HEK293 (cell line): ENCODE measurements at regions not wholly inside any gene's neighbourhood (a gene's known extent, or its start where the extent isn't known, plus 50 kb on each side); places are given as distances from the start of the nearest gene placed in this dataset.

ENCODE experiments used
- ATF2 ChIP-seq: fragments of 450-650 bp; formaldehyde crosslinking; IDR thresholded peaks from 2 replicates; pipeline ENCODE4 v1.5.1; 2016; ENCODE audit warnings: missing biosample characterization, missing genetic modification characterization, low read depth
- CTCF ChIP-seq: fragments of 450-650 bp; formaldehyde crosslinking; IDR thresholded peaks from 2 replicates; pipeline ENCODE4 v1.5.1; 2016; ENCODE audit warnings: missing biosample characterization, missing genetic modification characterization
- GLIS2 ChIP-seq: fragments of 450-650 bp; formaldehyde crosslinking; IDR thresholded peaks from 2 replicates; pipeline ENCODE4 v1.5.1; 2016; ENCODE audit warnings: missing biosample characterization, missing genetic modification characterization
- PRDM10 ChIP-seq: fragments of 450-650 bp; formaldehyde crosslinking; IDR thresholded peaks from 2 replicates; pipeline ENCODE4 v1.5.1; 2016; ENCODE audit warnings: missing biosample characterization, missing genetic modification characterization
- RBAK ChIP-seq: fragments of 450-650 bp; formaldehyde crosslinking; IDR thresholded peaks from 2 replicates; pipeline ENCODE4 v1.5.1; 2016; ENCODE audit warnings: missing biosample characterization, missing genetic modification characterization
- YY1 ChIP-seq: fragments of 450-650 bp; formaldehyde crosslinking; IDR thresholded peaks from 2 replicates; pipeline ENCODE4 v1.5.1; 2018; ENCODE audit warnings: missing biosample characterization, missing genetic modification characterization
- ZFP41 ChIP-seq: fragments of 450-650 bp; formaldehyde crosslinking; IDR thresholded peaks from 2 replicates; pipeline ENCODE4 v1.5.1; 2016; ENCODE audit warnings: missing biosample characterization, missing genetic modification characterization, borderline replicate concordance
- ZNF324 ChIP-seq: fragments of 450-650 bp; formaldehyde crosslinking; IDR thresholded peaks from 2 replicates; pipeline ENCODE4 v1.5.1; 2016; ENCODE audit warnings: missing biosample characterization, missing genetic modification characterization
- ZNF791 ChIP-seq: fragments of 450-650 bp; formaldehyde crosslinking; IDR thresholded peaks from 2 replicates; pipeline ENCODE4 v1.5.1; 2016; ENCODE audit warnings: missing biosample characterization, missing genetic modification characterization
- ZNF830 ChIP-seq: fragments of 450-650 bp; IDR thresholded peaks from 2 replicates; pipeline ENCODE4 v1.5.0; 2018; ENCODE audit warnings: missing biosample characterization, missing genetic modification characterization, low read depth, mild to moderate bottlenecking, moderate library complexity
- TF ChIP-seq, protein P1 (sequence below): fragments of 450-650 bp; formaldehyde crosslinking; IDR thresholded peaks from 2 replicates; pipeline ENCODE4 v1.5.1; 2016; ENCODE audit warnings: missing biosample characterization, missing genetic modification characterization
- TF ChIP-seq, protein P2 (sequence below): fragments of 450-650 bp; formaldehyde crosslinking; IDR thresholded peaks from 2 replicates; pipeline ENCODE4 v1.5.1; 2017; ENCODE audit warnings: missing biosample characterization, mild to moderate bottlenecking, missing genetic modification characterization, moderate library complexity
- TF ChIP-seq, protein P3 (sequence below): fragments of 450-650 bp; formaldehyde crosslinking; IDR thresholded peaks from 2 replicates; pipeline ENCODE4 v1.5.1; 2016; ENCODE audit warnings: missing biosample characterization, missing genetic modification characterization

DNA sequence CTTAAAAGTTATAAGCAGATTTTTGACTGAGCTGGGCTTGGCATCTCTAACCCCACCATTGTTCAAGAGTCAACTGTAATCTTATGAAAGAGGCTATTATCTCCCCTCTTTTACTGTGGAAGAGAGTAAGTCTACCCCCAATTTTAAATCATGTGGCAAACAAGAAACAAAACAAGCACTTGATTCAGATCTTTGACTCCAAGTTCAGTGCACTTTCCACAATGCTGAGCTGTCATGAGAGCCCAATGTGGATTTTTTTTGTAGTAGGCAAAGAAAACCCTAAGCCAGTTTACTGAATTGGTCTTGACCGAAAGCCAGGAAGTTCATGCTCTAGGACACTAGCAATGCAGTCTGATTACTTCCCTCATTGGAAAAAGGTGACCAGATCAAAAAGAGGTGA lies 306.2 kb downstream of the GALC start:
- TF ChIP-seq CTCF (tag by site-specific recombination), result no peak
- no peak for TF ChIP-seq YY1
- TF ChIP-seq, protein P1, sequence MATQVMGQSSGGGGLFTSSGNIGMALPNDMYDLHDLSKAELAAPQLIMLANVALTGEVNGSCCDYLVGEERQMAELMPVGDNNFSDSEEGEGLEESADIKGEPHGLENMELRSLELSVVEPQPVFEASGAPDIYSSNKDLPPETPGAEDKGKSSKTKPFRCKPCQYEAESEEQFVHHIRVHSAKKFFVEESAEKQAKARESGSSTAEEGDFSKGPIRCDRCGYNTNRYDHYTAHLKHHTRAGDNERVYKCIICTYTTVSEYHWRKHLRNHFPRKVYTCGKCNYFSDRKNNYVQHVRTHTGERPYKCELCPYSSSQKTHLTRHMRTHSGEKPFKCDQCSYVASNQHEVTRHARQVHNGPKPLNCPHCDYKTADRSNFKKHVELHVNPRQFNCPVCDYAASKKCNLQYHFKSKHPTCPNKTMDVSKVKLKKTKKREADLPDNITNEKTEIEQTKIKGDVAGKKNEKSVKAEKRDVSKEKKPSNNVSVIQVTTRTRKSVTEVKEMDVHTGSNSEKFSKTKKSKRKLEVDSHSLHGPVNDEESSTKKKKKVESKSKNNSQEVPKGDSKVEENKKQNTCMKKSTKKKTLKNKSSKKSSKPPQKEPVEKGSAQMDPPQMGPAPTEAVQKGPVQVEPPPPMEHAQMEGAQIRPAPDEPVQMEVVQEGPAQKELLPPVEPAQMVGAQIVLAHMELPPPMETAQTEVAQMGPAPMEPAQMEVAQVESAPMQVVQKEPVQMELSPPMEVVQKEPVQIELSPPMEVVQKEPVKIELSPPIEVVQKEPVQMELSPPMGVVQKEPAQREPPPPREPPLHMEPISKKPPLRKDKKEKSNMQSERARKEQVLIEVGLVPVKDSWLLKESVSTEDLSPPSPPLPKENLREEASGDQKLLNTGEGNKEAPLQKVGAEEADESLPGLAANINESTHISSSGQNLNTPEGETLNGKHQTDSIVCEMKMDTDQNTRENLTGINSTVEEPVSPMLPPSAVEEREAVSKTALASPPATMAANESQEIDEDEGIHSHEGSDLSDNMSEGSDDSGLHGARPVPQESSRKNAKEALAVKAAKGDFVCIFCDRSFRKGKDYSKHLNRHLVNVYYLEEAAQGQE, result no peak
- no peak for TF ChIP-seq ZNF830
- no peak for TF ChIP-seq ZNF324 (tag by site-specific recombination)
- no peak for TF ChIP-seq PRDM10 (tag by site-specific recombination)
- TF ChIP-seq, protein P2, sequence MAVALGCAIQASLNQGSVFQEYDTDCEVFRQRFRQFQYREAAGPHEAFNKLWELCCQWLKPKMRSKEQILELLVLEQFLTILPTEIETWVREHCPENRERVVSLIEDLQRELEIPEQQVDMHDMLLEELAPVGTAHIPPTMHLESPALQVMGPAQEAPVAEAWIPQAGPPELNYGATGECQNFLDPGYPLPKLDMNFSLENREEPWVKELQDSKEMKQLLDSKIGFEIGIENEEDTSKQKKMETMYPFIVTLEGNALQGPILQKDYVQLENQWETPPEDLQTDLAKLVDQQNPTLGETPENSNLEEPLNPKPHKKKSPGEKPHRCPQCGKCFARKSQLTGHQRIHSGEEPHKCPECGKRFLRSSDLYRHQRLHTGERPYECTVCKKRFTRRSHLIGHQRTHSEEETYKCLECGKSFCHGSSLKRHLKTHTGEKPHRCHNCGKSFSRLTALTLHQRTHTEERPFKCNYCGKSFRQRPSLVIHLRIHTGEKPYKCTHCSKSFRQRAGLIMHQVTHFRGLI, result no peak
- no peak for TF ChIP-seq RBAK
- TF ChIP-seq ATF2, result no peak
- TF ChIP-seq, protein P3, sequence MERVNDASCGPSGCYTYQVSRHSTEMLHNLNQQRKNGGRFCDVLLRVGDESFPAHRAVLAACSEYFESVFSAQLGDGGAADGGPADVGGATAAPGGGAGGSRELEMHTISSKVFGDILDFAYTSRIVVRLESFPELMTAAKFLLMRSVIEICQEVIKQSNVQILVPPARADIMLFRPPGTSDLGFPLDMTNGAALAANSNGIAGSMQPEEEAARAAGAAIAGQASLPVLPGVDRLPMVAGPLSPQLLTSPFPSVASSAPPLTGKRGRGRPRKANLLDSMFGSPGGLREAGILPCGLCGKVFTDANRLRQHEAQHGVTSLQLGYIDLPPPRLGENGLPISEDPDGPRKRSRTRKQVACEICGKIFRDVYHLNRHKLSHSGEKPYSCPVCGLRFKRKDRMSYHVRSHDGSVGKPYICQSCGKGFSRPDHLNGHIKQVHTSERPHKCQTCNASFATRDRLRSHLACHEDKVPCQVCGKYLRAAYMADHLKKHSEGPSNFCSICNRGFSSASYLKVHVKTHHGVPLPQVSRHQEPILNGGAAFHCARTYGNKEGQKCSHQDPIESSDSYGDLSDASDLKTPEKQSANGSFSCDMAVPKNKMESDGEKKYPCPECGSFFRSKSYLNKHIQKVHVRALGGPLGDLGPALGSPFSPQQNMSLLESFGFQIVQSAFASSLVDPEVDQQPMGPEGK (tag by site-specific recombination), result no peak
- no peak for TF ChIP-seq GLIS2 (tag by site-specific recombination)
- no peak for TF ChIP-seq ZNF791 (tag by site-specific recombination)
- no peak for TF ChIP-seq ZFP41 (tag by site-specific recombination)
